Hepatocyte (in vitro differentiated cells): ENCODE measurements at regions not wholly inside any gene's neighbourhood (a gene's known extent, or its start where the extent isn't known, plus 50 kb on each side); places are given as distances from the start of the nearest gene placed in this dataset.
"Not testable (repeated sequence)": the region's sequence is repeated elsewhere in the genome, so short reads cannot be mapped to it uniquely, and the experiment has no call there.

Source experiments
- DNase-seq: peaks from one replicate; pipeline ENCODE4 v3.0.0-alpha.2; 2016; ENCODE audit warnings: low spot score
- H2AFZ ChIP-seq: fragments of 200-600 bp; sonication (generic); 2 replicates; pipeline ENCODE4 v1.6.0; 2016; ENCODE audit warnings: antibody characterized with exemption, mild to moderate bottlenecking
- H3K27ac ChIP-seq: fragments of 200-600 bp; sonication (generic); 2 replicates; pipeline ENCODE4 v1.5.1; 2016; ENCODE audit warnings: mild to moderate bottlenecking
- H3K27me3 ChIP-seq: fragments of 200-600 bp; sonication (generic); 2 replicates; pipeline ENCODE4 v1.6.1; 2016
- H3K36me3 ChIP-seq: fragments of 200-600 bp; sonication (generic); replicated peaks from 2 replicates; pipeline ENCODE4 v1.5.1; 2016; ENCODE audit warnings: low read depth; ENCODE audit not compliant: insufficient read depth
- H3K4me1 ChIP-seq: fragments of 200-600 bp; sonication (generic); 2 replicates; pipeline ENCODE4 v1.5.1; 2016; ENCODE audit warnings: mild to moderate bottlenecking, moderate library complexity; ENCODE audit not compliant: insufficient read depth
- H3K4me2 ChIP-seq: fragments of 200-600 bp; sonication (generic); 2 replicates; pipeline ENCODE4 v1.6.0; 2016
- H3K4me3 ChIP-seq: fragments of 200-600 bp; sonication (generic); 2 replicates; pipeline ENCODE4 v1.5.1; 2016; ENCODE audit warnings: mild to moderate bottlenecking
- H3K79me2 ChIP-seq: fragments of 200-600 bp; sonication (generic); 2 replicates; pipeline ENCODE4 v1.6.0; 2017; ENCODE audit warnings: mild to moderate bottlenecking
- H3K9me2 ChIP-seq: fragments of 200-600 bp; sonication (generic); replicated peaks from 2 replicates; pipeline ENCODE4 v1.6.0; 2017; ENCODE audit warnings: mild to moderate bottlenecking; ENCODE audit not compliant: insufficient read depth
- H3K9me3 ChIP-seq: fragments of 200-600 bp; sonication (generic); 2 replicates; pipeline ENCODE4 v1.5.1; 2016; ENCODE audit warnings: low read depth, mild to moderate bottlenecking
- H4K20me1 ChIP-seq: fragments of 200-600 bp; sonication (generic); 2 replicates; pipeline ENCODE4 v1.6.0; 2016; ENCODE audit warnings: mild to moderate bottlenecking; ENCODE audit not compliant: insufficient read depth, poor library complexity, severe bottlenecking
- CTCF ChIP-seq: fragments of 200-600 bp; sonication (generic); IDR thresholded peaks from 2 replicates; pipeline ENCODE4 v1.5.1; 2016; ENCODE audit warnings: antibody characterized with exemption, mild to moderate bottlenecking; ENCODE audit not compliant: poor library complexity
- EZH2 ChIP-seq: fragments of 200-600 bp; sonication (generic); IDR thresholded peaks from 2 replicates; pipeline ENCODE4 v1.6.1; 2016; ENCODE audit warnings: antibody characterized with exemption, mild to moderate bottlenecking, borderline replicate concordance
- EZH2phosphoT487 ChIP-seq: fragments of 200-600 bp; sonication (generic); IDR thresholded peaks from one replicate; pipeline ENCODE4 v1.6.1; 2018; ENCODE audit warnings: antibody characterized with exemption, mild to moderate bottlenecking, low read depth, moderate library complexity; ENCODE audit not compliant: unreplicated experiment, severe bottlenecking
- WGBS: methylation state at CpG from one replicate; pipeline ENCODE4 v1.1.6; 2016; ENCODE audit warnings: low lambda C conversion rate; ENCODE audit errors: missing lambda C conversion rate; 5-methylcytosine and 5-hydroxymethylcytosine counted together

DNA sequence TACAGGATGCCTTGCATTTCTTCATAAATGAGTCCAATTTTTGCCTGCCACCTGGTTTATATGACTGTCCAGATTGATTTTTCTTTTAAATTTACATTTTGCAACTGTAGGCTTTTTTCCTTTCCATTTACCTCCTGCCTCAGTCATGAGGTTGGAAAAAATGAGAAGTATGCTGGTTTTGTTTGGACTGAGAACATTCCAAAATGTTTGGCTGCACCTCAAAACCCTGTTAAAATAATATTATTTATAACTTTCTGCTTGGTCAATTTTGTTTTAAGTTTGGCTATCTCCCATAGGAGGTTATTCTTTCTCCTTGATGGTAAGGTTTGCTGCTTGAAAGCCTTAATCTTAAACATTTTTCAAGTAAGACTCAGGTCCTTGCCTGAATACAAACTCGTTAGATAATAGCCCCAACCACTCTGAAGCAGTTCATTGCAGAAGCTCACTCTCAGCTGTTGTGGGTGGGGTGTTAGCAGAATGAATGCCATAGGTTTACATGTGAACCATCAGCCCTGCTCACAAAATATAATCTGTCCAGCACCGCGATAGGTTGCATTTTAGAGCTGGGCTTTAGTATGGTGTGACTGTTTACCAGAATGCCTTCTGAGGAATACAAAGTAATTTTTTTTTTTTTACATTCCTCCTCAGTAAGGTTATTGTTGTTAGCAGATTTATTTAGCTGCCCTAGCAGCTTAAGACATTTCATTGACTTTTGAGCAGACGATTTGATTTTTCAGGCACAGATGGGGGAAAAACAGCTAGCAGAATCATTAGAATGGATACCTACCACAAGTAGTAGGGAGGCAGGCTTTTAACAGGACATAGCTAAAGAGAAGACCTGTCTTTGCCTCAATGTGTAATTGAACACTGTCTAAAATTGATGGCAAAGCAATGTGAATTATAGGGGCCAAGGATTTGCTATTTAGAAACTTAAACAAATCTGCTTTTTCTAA is 630.8 kb upstream of the KCNMB2 start:
- no peak overlapping the region for H3K4me2 ChIP-seq

GRCh38 chr3:177906126-177906511 is 630.1 kb upstream of the KCNMB2 start:
- DNase-seq: no peak

More for the DNA sequence above, 630.8 kb upstream of the KCNMB2 start:
- no peaks in the 10 kb centered on the region for H3K36me3 ChIP-seq
- no peaks in the 10 kb centered on the region for H3K79me2 ChIP-seq
- no peak overlapping the region for H2AFZ ChIP-seq
- no peak for DNase-seq
- H3K9me3 ChIP-seq: no peaks in the 10 kb centered on the region
- no peak for TF ChIP-seq EZH2
- no peak for TF ChIP-seq CTCF
- TF ChIP-seq EZH2phosphoT487: no peak
- no peaks in the 10 kb centered on the region for H3K9me2 ChIP-seq
- no peak overlapping the region for H3K4me3 ChIP-seq
- no peaks in the 10 kb centered on the region for H3K27me3 ChIP-seq
- 52% methylated on average over 4 of the region's 4 CpGs for WGBS
- no peaks in the 10 kb centered on the region for H3K4me1 ChIP-seq
- peak overlapping the region; percentile 13 for H3K27ac ChIP-seq
- no peaks in the 10 kb centered on the region for H4K20me1 ChIP-seq

GRCh38 chr3:177906578-177907229 is 629.5 kb upstream of the KCNMB2 start:
- Histone ChIP-seq H3K79me2 (no peaks in the 10 kb centered on the region), H4K20me1 (no peaks in the 10 kb centered on the region), H3K9me2 (no peaks in the 10 kb centered on the region), H3K4me1 (no peaks in the 10 kb centered on the region), H3K27ac (no peak overlapping the region), H2AFZ (no peak overlapping the region), H3K27me3 (no peaks in the 10 kb centered on the region), H3K4me3 (no peak overlapping the region), H3K36me3 (no peaks in the 10 kb centered on the region), H3K9me3 (no peaks in the 10 kb centered on the region), H3K4me2 (no peak overlapping the region)
- TF ChIP-seq CTCF (no peak), EZH2phosphoT487 (no peak), EZH2 (no peak)
- no peak for DNase-seq
- WGBS: 88% methylated on average over 5 of the region's 5 CpGs

More at GRCh38 chr3:177906126-177906511, 630.1 kb upstream of the KCNMB2 start:
- no peaks in the 10 kb centered on the region for H3K36me3 ChIP-seq
- no peaks in the 10 kb centered on the region for H3K79me2 ChIP-seq
- 57% methylated on average over 4 of the region's 4 CpGs for WGBS
- no peaks in the 10 kb centered on the region for H3K4me1 ChIP-seq
- H3K9me3 ChIP-seq: no peaks in the 10 kb centered on the region
- TF ChIP-seq CTCF: no peak
- no peak for TF ChIP-seq EZH2
- TF ChIP-seq EZH2phosphoT487: no peak
- no peak overlapping the region for H2AFZ ChIP-seq
- no peaks in the 10 kb centered on the region for H3K27me3 ChIP-seq
- no peak overlapping the region for H3K27ac ChIP-seq
- no peaks in the 10 kb centered on the region for H4K20me1 ChIP-seq
- H3K9me2 ChIP-seq: no peaks in the 10 kb centered on the region
- H3K4me2 ChIP-seq: no peak overlapping the region
- H3K4me3 ChIP-seq: no peak overlapping the region

DNA sequence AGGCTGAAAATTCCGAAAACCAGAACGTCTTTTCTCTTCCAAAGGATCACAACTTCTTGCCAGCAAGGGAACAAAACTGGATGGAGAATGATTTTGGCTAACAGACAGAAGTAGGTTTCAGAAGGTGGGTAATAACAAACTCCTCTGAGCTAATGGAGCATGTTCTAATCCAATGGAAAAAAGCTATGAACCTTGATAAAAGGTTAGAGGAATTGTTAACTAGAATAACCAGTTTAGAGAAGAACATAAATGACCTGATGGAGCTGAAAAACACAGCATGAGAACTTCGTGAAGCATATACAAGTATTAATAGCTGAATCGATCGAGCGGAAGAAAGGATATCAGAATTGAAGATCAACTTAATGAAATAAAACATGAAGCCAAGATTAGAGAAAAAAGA is 626.7 kb upstream of the KCNMB2 start:
- DNase-seq: not testable (repeated sequence)

More for the DNA sequence above, 626.7 kb upstream of the KCNMB2 start:
- not testable (repeated sequence) for H3K27ac ChIP-seq, H3K36me3 ChIP-seq, H3K4me1 ChIP-seq, H3K4me3 ChIP-seq, H3K9me3 ChIP-seq, H2AFZ ChIP-seq, H3K4me2 ChIP-seq, H3K9me2 ChIP-seq, H4K20me1 ChIP-seq, H3K79me2 ChIP-seq, H3K27me3 ChIP-seq
- WGBS: 94% methylated on average over 6 of the region's 6 CpGs
